GOT3 (cell line): ENCODE measurements at regions not wholly inside any gene's neighbourhood (a gene's known extent, or its start where the extent isn't known, plus 50 kb on each side); places are given as distances from the start of the nearest gene placed in this dataset.

Source experiments
- DNase-seq: peaks from one replicate; lab custom pipeline; 2025; ENCODE audit warnings: mixed read lengths; lab: John Stamatoyannopoulos, UW

DNA sequence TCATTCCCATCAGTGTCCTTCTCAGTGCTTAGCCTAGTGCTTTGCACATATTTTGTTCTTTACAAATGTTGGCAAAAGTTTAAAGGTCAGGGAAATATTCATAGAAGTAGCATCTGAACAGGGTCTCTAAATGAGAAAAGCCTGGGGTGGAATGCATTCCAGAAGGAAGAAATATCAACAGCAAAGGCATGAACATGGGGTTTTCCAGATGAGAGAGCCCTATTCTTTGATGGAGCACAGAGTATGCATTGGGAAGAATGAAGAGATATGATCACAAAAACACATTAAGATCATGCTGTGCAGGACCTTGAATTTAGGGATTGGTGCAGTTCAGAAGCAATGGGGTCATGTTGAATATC is 140.2 kb downstream of the SNX19 start:
- no peak for DNase-seq

GRCh38 chr11:130778026-130778425 is 138.3 kb downstream of the SNX19 start:
- no peak for DNase-seq

- no peak for DNase-seq
These were observed 137.6 kb downstream of the SNX19 start for GRCh38 chr11:130778705-130779104.

DNA sequence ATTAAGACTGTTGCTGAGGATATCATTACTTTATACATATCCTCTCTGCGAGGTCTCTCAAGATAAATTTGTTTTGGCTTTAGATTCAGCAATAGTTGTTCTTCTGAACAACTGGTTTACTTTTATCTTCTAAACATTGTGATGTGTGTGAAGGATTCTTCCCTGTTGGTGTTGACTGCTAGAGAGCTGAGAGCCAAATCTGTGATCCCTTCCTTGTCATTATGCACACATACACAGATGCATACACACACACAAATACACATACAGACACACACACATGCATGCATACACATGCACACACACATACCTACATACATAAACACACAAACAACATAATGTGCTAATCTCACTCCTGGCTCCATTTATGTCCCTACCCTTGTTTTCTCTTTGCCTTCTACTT is 137.0 kb downstream of the SNX19 start:
- DNase-seq: no peak

DNA sequence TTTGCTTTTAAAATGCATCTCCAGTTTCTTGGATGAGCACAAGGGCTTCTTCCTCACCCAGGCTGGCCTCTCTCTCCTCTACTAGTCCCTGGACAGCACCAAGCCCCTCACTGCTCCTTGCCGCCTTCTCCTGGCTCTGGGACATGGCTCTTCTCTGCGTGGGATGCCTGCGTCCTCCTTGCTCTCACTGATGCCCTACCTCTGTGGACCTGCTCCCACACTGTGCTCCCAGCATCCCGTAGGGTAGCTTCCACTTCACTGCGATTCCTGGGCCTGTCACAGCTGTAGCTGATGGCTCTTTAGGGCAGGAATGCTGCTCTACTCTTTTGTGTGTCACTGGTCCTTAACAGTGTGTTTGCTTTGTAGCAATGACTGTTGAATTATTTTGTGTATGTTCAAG is 136.3 kb downstream of the SNX19 start:
- DNase-seq: no peak

DNA sequence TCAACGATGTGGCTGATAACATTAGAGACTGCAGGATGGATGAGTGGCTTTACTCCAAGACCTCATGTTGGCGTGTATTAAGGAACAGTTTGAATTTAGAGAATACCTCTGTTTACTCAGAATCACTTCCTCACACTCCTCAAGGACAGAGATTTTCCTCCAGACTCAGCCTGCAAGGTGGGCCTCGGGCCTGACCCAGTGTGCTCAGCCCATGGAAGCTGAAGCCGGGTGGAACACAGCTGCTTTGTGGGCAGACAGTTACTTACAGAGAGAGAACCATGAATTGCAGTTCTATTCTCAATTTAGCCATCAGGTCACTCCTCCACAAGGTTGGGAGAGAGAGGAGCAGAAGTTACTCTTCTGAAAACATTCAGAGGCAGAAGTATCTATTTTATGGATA is 135.8 kb downstream of the SNX19 start:
- DNase-seq: no peak

DNA sequence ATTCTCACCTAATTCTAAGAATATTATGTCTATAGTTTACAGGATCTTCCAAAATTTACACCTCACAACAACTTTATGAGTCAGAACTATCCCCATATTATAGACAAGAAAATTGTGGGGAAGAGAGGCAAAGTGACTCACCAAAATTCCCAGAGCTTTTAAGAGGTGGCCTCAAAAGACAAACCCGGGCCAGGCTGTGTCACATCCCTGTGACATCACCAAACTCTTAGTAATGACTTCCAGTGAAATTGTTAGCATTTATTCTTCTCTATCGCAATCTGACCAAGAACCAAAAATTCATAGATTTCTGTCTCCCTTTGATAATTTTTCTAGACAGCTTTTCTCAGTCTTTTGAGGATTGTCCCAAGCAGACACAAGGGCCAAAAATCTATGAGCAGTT is 134.3 kb downstream of the SNX19 start:
- DNase-seq: no peak

DNA sequence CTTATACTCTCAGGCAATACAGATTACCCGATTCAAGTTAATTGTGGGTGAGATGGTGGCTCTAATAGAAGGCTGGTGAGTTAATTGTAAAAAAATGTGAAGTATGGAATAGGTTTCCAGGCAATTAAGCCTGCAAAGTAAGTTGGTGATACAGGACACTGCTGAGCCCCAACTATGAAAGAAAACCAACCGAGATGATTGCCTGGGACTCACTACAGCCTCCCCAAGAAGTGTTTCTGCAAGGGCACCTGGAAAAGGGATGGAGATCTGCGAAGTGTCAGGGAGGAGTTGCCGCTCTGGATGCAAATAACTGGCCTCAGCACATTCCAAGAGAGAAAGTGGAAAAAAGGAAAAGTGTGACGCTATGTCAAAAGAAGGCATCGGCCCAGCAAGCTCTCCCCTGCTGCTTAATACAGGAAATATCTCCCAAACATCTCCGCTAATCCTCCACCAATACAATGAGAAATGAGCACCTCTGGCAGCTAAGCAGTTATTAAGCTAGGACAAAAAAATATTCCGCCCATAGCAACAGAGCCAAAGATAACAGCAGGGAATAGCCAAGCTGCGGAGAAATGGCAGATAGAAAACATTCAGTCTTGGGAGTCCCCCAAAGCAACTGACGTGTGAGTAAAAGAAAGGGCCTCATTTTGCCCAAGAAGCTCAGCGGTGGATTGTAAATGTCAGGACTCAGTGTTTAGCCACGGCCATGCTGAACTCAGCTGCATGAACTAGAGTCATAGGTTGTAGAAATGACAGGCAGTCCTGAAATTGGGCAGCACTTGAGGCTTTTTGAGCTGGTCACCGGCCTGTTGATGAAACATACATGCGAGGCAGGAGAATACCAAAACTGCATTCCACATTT is 133.7 kb downstream of the SNX19 start:
- DNase-seq: no peak

DNA sequence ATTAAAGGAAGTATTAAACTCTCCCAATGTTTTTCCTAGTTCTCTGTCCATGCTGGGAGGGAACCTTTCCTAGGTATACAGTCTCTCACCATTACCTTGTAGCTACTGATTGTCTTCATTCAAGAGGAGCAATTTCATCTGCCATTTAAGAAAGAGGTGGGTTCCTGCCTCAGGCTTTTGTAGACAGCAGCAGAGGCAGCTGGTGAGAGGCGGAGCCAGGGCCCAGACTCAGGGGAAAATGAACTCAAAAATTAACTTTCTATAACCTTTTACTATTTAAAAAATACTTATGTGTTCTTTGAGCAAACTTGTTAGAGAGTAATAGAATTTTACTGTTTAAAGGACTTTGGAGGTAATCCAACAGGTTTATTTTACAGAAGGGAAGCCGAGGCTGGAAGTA is 133.0 kb downstream of the SNX19 start:
- no peak for DNase-seq

DNA sequence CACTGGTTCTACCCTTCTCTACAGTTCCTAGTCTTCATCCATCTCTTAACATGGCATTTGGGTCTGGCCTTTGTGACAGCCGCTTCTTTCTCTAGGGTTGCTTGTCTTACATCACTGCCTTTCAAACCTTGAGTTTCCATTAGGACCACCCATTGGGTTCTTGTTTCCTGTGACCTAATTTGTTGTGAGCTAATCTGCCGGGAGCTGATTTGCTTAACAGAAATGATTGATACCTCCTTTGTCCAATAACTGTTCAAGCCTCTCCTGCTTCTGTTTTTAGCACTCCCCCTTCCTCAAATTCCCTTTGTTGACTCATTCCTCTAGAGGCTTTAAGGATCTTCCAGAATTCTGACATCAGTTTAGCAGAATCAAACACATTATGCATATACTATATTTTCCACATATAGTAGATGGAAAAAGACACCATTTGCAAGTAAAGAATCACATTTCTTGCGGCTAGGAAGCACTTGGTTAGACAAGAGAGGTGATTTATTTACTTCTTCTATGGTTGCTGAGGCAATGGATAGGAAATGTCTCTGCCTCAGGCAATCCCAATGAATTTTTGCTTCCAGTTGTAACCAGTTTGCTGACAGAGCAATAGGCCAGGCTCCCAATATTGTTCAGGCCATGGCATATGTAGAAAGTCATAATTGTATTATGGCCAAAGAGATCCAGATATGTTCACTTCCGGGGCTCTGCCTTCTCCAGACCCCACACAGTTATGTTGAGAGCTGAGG is 130.7 kb downstream of the SNX19 start:
- DNase-seq: no peak

- DNase-seq: no peak
These were observed 129.7 kb downstream of the SNX19 start for GRCh38 chr11:130786586-130786985.

DNA sequence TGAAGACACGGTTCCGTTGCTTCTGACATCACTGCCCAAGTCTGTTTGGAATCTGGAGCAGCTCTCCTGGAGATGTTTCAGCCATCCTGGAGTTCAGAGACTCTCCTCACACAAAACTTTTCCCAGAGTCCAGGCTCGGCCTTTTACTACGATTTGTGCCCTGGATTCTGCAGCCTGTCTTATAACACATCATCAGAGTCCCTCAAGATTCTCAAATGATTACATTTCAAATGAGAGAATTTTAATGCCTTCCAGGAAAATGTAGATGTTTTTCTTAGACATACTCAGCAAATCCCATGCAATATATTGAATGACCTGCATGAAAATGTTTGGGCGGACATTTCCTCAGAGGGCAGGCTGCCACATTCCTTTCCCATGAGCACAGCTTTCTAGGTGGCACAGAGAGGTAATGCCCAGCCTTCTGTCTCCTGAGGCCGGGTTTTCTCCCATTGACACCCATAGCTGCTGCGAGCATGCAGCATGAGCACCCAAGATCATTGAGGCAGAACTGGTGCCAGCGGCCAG is 129.1 kb downstream of the SNX19 start:
- DNase-seq: no peak

DNA sequence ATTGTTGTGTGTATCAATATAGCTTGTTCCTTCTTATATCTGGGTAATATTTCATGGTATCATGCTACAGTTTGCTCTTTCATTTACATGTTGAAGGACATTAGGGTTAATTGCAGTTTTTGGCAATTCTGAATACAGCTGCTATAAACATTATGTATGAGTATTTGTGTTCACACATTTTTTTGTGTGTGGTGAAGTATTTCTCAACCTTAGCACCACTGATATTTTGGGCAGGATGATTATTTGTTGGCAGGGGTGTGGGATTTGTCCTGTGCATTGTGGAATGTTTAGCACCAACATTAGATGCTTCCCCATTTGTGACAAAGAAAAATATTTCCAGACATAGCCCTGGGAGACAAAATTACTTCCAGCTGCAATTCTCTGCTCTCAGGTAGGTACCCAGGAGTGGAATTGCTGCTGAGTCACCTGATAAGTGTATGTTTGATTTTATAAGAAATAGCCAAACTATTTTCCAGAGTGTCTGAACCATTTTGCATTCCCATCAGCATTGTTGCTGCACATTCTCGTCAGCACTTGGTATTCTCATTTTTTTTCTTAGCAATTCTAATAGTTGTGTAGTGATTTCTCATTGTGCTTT is 128.2 kb downstream of the SNX19 start:
- DNase-seq: no peak

- no peak for DNase-seq
These were observed 127.1 kb downstream of the SNX19 start for GRCh38 chr11:130789056-130789640.

DNA sequence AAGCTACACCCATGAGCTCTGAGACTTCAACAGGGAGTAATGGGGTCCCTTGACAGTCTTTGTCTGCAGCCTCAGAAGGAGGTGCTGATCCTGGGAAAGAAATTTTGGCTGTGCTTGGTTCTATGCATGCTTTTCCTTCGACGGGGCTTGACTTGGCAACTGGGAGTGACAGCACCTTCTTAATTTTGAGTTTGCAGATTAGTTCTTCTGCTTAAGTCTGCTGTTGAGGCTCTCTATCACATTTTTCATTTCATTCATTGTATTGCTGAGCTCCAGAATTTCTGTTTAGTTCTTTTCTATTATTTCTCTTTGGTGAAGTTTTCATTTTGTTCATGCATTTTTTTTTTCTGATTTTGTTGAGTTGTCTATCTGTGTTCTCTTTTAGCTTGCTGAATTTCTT is 125.6 kb downstream of the SNX19 start:
- DNase-seq: no peak

- DNase-seq: no peak
These were observed 123.5 kb downstream of the SNX19 start for GRCh38 chr11:130792772-130793171.

- DNase-seq: no peak
These were observed 119.5 kb downstream of the SNX19 start for GRCh38 chr11:130796828-130797227.

DNA sequence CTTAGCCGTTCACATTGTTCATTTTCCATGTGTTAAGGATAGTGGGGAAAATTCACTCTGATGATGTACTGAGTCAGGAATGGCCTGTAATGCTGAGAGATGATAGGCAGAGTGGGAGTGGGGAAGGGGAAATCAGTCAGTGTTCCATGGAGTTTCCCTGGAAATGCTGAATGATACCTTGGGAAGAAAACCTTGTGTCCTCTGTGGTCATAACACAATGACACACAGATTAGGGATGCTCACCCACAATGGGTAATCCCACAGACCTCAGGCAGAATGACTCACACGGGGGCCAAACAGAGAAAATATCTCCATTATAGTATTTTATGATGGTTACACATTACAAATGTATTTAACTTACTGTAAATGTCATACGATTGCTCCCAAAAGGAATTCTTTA is 118.0 kb downstream of the SNX19 start:
- DNase-seq: no peak

DNA sequence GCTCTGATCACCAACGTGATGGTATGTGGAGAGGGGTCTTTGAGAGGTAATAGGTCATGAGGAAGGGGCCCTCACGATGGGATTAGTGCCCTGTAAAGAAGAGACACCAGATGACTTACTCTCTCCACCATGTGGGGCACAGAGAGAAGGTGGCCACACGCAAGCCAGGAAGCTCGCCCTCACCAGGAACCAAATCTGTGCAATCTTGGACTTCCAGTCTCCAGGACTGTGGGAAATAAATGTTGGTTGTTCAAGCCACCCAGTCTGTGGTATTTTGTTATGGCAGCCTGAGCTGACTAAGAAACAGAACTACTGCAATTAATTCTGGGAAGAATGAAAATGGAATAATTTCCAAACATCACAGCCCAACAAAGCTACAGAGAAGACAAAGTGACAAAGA is 117.5 kb downstream of the SNX19 start:
- no peak for DNase-seq

DNA sequence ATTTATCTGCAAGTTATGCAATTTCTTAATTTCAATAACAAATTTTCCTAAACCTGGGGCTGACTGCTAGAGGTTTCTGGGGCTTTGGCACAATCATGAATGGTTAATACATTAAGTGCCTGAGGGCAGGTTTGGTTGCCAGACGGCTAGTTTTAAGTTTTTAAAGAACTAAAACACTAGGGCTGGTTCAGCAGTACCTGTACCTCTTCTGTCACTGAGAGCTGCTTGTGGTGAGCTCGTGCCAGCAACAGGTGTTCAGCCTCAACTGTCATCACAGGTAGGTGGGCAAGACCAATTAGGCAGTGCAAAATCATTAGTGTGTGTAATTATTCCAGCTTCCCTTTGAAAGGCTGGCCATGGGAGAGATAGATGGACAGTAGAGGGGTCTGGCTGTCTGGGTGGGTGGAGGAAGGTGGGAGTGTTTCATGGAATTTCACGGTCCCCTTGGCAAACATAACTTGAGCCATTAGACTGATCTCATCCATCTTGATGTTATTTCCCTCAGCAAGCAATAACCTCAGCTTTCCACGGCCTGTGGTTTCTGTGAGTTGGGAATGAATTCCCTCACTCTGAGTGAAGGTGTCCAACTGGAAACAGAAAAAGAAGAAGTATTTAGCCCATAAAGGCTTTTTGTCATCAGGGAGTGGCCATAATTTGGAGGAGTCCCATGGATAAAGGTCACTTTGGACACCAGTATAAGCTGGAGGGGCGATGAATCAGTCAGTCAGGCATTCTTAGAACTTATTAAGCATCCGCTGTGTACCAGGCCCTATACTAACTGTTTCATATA is 114.8 kb downstream of the SNX19 start:
- no peak for DNase-seq

- no peak for DNase-seq
These were observed 113.7 kb downstream of the SNX19 start for GRCh38 chr11:130802567-130802966.
